GM21786 (cell line): ENCODE measurements at regions not wholly inside any gene's neighbourhood (a gene's known extent, or its start where the extent isn't known, plus 50 kb on each side); places are given as distances from the start of the nearest gene placed in this dataset.

Source experiments
- ATAC-seq: cut with Tn5 transposase; IDR thresholded peaks from one replicate; pipeline ENCODE4 v1.9.1; 2021; ENCODE audit not compliant: unreplicated experiment

DNA sequence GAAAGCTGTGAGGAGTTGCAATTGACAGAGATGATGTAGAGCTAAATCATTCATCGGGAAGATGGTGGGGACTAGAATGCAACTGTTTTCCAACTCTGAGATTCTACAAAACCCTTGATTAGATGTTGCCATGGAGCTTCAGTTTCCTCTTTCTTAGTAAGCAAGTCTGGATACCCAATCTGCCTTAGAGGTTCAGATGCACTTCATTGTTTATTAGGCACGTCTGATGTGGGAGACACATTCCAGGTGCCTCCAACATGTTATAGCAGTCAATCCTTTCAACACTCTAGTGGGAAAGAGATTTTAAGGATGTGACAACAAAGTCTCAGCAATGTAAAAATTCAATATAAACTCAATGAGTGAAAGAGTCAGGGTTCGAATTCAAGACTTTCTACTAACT, 291.3 kb upstream of the PHYHIPL start:
- no peak for ATAC-seq

DNA sequence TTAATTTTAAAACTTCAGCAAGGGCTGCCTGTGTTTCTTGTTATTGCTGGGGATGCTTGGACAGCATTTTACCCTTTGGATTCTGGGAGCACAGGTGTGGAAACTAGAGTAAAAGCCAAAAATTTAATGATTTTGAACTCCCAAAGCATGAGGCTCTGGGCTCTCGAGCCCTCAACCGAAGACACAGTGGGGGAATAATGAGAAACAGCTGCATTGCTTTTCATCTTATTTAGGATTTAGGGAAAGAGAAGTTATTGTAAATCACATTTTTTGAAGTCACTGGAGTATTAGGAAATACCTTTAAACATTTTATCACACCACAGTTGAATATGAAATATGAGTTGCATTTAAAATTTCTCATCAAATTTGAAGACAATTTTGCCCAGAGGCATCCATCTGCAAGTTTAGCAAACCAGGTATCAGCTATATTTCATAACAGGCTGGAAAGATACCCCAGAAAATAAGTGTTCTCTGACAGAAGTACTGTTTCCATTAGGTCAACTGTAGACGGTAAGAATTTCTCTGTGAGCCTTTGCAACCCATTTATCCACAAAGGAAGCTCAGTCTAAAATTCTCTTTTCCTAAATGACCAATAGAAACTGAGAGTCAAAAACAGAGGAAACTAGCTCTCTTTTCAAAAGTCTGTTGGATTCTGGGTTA, 290.6 kb upstream of the PHYHIPL start:
- ATAC-seq = no peak

DNA sequence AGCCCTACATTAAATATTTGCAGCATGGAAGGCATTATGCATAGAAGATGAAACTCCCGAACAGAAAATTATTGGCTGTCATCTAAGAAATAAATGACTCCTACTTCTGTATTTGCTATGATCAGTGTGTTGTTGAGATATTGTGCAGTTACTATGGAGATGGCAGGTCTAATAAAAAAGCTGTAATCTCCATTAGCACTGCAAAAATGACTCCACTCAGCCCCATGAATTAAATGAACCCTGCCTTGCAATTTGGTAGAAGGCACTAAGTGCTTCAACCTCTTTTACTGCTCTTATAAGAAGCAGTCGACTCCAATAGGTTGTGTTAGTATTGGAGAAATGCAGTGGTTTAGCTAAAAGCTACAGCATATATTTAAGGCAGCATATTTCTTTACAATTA, 290.0 kb upstream of the PHYHIPL start:
- no peak for ATAC-seq

DNA sequence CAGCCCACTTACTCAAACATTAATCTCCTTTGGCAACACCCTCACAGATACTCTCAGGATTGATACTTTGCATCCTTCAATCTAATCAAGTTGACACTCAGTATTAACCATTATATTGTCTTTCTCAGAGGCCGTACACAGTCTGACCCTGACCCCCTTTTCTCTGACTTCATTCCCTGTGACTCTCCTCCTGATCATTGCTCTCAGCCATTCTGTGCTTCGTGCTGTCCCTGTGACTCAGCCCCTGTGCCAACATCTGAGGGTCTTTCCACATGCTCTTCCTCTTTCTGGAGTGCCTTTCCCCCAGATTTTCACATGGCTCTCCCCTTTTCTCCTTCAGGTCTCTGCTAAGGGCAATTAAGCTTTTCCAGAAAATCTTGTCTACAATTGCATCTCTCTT, 289.0 kb upstream of the PHYHIPL start:
- no peak for ATAC-seq

DNA sequence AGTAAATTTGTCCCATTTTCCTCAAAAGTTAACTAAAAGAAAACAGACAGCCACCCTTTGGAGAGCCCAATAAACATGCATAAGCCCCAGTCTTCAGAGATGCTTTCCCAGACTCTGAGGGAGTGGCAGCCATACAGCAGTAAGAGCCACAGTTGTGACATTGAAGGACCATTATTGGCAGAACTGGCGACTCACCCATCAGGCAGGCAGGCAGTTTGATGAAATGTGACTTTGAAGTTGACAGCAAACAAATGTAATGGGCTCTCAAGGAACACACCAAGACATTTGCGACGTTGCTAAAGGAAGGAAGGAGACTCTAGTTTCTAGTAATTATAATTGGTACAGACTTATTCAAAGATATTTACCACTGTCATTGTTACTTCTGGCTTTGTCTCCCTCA, 287.5 kb upstream of the PHYHIPL start:
- ATAC-seq = no peak

DNA sequence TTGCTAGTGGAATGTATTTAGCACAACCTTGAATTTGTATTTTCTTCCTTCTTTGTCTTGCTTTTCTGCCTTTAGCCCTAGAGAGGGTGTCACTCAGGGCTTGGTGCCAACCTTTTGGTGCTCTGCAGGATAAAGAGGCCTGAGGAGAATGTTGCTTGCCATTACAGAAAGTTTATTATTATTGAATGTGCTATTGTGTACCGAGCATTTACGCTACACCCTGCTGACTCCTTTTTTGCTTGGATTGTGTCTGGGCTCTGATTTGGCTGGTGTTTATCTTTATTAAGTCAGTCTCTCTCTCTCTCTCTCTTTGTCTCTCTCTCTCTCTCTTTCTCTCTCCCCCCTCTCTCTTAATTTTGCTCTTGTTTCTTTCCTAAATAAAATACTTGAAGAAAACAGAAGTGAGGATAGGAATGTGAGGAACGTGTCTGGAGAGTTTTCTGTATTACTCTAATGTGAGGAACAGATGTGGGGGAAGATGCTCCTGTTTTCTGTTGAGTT, 284.4 kb upstream of the PHYHIPL start:
- no peak for ATAC-seq

DNA sequence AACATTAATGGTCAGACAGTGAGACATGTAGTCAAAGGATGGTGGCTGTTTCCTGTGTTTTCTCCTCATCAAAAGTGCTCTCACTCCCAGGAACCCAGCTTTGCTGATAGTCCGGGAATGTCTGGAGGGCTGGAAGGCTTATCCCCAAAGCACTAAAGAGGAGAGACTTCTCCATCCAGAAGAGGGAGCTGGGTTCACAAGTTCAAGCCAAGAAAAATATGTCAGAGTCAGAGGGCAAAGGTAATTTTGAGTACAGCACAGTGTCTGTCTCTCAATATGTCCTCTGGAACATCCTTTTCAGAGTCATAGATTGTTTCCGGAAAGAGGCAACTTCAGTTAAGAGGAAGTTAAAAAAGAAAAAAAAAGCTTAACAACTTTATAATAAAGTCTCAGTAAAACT, 281.5 kb upstream of the PHYHIPL start:
- no peak for ATAC-seq

DNA sequence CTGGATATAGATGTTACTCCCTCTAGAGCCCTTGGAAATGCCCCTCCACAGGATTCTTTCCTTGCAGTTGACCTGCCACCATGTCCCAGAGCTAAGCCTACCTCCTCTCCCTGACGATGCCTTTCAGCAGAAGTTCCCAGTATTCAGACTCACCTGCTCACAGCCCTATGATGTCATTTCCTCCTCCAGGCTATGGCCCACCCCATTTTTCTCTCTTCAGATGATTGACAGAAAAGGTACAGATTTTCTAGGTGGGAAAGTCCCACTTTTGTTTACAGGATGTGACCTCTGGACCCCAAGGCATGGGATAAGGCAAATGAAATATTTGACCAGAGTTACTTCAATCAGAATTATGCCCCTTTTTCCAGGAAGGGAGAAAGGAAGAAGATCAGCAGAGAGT, 280.2 kb upstream of the PHYHIPL start:
- no peak for ATAC-seq

DNA sequence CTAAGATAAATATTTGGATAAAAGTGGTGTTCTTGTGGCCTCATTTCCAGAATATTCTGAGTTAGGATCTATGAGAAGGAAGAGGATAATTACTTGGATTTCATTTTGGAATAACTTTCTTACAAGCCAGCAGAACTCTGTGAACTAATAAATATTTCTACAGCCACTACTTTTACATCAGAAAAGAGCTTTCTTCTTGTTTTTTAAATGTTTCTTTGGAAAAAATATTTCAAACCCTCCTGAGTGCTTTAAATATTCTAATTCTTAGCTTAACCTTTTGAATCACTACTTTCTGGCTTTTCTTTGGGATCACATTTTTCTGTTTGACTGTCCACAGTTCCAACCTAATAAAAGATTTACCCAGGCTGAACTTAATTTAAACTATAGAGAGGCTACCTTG, 279.2 kb upstream of the PHYHIPL start:
- ATAC-seq = no peak

DNA sequence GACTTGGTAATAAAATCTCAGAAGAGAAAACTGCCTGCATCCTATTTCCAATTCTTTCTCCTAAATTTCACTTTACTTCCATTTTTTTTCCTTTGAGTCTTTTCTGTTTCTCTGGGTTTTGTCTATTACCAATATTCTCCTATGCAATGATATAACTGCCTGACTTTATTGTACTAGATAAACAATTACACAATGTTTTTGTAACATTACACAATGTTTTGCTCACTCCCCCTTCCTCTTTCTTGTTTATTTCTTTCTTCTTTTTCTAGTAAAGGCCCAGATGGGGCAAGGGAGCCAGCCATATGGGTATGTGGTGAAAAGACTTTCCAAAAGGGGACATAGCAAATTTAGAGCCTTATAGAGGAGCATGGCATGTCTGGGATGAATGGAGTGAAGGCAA, 278.7 kb upstream of the PHYHIPL start:
- ATAC-seq = no peak

DNA sequence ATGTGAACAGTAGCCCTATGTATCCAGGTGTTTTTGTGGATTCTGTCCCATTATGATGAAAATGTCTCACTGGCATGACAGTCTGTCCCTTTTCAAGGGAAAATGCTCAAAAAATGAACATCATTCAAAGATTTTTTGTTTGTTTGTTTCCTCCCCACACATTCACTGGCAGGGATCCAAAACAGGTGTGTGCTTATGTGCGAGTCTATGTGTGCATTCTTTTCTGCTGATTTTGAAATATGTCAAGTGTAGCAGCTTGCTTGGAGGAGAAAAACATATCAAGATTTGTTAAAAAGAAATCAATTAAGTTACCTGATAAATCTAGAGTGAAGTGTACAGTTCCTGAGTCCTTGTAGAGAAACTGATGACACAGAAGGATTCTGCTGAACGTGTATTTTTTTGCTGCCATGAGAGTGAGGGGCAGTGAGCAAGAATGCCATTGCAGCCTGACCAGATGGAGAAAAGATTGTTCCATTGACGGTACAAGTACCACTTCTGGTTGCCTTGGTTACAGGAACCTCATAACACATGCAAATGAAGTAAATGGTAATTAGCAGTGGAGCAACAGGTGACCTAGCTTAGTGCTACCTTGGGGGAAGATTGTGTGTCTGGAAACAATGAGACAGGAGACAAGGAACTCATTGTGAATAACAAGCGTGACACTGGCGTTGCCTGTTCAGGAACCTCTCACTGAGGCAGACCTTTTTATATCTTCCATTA, 277.4 kb upstream of the PHYHIPL start:
- no peak for ATAC-seq

DNA sequence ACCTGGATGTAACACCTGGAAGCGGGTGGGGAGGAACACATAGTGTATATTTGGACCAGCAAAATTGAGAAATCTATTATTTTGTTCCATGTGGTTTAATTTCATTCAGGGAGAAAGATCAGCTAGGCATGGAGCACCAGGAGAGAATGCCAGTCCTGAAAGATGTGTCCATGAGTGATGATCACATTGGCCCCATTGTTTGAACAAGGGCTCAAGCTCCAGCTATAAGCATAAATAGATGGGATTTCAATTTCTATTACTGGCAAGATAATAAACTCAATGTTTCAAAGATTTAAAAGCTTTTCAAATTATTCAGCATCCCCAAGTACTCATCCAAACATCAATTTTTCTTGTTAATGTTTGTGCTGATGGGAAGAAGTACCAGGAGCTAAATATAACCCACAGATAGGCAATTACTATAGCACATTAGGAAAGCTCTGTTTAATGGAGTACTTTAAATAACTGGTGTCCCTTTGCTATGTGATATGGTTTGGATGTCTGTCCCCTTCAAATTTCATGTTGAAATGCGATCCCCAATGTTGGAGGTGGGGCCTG, 275.3 kb upstream of the PHYHIPL start:
- ATAC-seq = no peak

DNA sequence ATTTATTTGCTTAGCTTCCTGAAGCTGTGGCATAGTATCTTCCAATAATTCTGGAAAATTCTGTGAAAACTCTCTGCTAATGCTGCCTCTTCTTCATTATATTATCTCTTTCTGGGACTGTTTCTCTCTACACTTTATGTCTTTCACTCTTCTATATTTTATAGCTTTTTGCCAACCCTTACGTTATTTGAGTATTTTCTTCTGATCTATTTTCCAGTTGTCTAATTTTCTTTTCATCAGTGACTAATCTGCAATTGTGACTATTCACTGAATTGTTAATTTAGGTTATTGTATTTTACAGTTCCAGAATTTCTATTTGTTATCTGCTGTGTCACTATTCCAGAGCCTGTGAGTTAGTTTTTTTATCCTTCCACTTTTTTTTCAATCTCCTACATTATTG, 273.4 kb upstream of the PHYHIPL start:
- ATAC-seq = no peak

DNA sequence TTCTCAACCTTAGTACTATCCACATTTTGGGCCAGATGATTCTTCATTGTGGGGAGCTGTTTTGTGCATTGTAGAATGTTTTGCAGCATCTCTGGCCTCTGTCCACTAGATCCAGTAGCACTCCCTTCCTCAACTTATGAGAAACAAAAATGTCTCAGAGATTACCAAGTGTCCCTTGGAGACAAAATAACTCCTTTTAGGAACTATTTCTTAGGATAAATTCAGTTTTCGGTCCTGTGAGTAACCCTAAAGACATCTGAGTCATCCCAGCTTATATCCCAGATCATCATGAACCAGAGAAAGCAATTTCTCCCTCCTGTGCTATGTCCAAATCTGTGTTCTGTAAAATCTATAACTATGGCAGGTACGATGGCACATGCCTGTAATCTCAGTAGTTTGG, 266.6 kb upstream of the PHYHIPL start:
- no peak for ATAC-seq

DNA sequence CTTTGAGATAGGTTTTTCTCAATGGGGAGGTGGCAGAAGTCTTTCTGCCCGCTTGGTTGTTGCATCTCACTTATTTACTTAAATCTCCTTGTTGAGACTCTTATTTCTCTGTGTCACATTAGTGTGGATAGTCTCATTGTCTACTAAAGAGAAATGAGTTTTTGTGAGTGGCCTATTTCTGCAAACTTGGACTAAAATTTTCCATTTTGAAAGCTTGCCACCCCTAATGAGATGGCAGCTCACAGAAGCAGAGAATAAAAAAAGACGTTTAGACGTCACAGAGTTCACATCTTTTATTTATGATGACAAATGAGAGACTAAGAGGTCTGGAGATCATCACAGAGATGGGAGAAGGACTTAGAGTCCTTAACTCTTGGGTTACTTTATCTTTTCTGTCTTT, 262.7 kb upstream of the PHYHIPL start:
- ATAC-seq = no peak

DNA sequence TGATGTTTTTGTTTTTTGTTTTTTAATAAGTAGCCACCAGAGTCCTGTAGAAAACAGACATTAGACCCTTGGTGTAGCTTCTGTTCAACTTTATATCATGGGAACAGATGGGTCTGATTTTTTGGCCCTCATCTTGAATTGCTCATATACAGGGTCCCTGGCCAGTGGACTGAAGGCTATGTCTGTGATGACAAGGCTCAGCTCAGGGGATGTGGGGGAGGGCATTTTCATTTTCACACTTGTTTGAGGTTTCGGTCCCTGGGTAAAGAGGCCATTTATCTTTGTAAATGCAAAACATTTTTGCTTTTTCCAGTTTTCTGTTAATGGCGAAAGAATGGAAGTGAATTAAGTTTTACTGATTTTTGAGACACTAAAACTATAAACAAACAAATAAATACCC, 257.6 kb upstream of the PHYHIPL start:
- ATAC-seq = no peak

DNA sequence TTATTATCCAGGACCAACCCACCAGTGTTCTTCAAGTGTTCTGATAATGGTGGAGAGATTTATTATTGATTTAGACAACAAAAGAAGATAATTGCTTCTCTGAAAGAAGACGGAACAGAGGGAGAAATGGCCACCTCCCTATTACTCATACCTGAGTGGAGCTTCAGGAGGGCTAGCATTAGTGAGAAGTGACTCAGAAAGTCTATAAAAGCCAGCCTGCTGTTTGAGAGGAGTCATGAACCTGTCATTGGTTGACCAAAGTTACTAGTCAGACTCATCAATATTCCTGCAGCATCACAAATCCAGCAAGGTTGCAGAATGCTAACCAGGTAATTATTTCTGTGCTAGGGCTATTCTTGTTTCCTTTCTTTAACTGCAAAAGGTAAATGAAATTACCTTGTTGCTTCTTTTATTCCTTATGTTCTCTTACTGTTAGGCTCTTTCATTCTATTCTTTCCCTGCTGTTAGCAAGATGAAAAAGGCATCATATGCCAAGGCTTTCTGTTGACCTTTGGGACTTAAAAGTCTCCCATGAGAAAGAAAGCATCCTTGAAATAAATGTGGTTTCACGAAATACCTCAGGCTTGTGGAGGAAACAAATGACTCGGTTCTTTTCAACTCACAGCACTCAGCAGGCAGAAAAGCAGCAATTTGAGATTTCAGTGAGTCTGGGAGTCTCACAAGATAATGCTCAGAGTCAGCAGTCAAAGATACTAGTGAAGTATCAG, 256.4 kb upstream of the PHYHIPL start:
- no peak for ATAC-seq

DNA sequence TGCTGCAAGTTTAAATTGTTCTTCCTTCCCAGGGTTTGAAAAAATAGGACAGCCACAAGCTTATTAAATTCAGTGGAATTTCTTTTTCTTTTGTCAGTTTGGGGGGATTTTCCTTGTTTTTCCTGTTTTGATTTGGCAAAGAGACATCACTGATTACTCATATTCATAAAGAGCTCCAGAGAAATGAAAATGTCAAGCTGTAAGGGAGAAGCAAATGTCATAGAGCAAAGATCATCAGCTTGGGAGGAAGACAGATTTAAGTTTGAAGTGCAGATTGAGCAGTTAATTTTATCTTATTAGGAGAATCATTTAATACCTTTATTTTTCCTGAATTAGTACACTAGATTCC, 255.8 kb upstream of the PHYHIPL start:
- no peak for ATAC-seq

DNA sequence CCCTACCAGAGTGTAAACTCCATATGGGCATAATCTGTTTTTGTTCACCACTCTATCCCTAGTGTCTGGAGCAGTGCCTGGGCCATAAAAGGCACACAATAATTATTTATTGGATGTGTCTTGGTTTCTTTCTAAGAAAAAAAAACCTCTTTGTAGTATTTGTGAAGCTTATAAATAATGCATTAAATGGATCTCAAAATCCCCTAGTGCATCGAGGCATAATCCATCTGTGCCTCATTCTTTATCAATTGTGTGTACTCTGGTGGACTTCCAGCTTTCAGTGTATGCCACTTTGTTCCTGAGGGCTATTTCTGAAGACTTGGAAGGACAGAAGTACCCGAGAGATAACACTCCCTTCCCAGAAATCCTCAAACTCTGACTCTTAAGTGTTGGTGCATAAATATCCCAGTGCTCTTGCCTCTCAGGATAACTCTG, 255.0 kb upstream of the PHYHIPL start:
- ATAC-seq = no peak

DNA sequence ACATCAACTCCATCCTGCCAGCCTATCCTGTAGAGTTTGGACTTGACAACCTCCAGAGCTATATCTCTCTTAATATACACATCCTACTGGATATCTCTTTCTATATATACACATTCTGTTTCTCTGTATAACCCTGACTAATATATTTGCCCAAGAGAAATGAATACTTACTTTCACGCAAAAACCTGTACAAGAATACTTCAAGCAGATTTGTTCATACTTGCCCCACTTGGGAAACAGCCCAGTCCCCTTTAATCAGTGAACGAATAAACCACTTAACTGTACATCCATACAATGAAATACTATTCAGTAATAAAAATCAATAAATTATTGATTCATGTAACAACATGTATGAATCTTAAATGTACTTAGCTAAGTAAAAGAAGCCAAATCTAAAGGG, 251.1 kb upstream of the PHYHIPL start:
- ATAC-seq = no peak

DNA sequence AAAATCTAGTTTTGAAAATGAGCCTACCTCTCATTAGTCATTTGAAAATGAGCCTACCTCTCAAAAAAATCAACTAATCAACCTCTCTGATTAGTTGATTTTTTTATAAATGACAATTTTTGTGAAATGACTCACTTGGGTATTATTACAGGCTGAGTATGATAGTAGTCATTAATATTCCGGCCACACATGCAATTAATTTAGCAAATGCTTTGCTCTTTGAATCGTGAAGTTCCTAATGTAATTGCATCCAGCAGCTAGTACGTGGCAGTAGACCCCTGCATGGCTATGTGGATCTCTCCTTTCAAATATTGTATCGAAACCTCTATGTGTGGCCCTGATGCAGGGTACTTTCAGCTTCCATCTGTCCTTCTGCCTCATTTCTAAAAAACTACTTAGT, 245.9 kb upstream of the PHYHIPL start:
- no peak for ATAC-seq

DNA sequence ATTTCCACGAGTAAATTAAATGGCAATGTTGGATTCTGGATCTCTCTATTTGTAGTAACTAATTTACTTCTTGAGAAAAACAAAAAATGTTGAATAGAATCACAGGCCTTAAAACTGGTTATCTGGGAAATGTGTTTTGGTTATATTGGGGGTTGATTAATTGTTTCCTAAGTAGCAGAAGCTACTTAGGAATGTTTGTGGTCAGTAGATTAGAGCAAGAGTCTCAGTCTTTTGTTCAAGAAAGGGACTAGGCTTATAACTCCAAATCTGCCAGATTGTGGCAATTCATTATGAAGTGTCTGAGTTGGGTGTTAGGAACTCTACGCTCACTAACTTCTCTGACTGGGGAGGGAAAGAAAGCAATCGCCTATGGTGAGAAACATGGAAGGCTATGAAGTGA, 244.3 kb upstream of the PHYHIPL start:
- ATAC-seq = no peak
